Left cardiac atrium (tissue), 4 donors: ENCODE measurements at regions not wholly inside any gene's neighbourhood (a gene's known extent, or its start where the extent isn't known, plus 50 kb on each side); places are given as distances from the start of the nearest gene placed in this dataset.
A peak's percentile ranks its signal among the peaks of the same experiment; 100 is the strongest.
"Not testable (repeated sequence)": the region's sequence is repeated elsewhere in the genome, so short reads cannot be mapped to it uniquely, and the experiment has no call there.

Experiments used
- ATAC-seq, 2 donors: fragments of 200-7000 bp; cut with Tn5 transposase; one replicate each; pipeline ENCODE4 v1.9.1; 2020; ENCODE audit warnings: mild to moderate bottlenecking in 2 of 2, moderate library complexity in 2 of 2
- DNase-seq: peaks from one replicate; pipeline ENCODE4 v3.0.0-alpha.2; 2020
- intact Hi-C, 2 donors: fragments of 100-400 bp; cut with DNase I; formaldehyde crosslinking; loops; one replicate each; pipeline versions ENCODE4 v1.14.1 to v1.15.1; 2022 to 2023
- donor health status: DM: no; HTN: yes; CAD: no.
- donor health status: DM: no; HTN: yes; CAD: no; lungs with severe emphysema.
- donor health status: DM: yes; HTN: yes; CAD: no.
- donor health status: Dilated cardiomyopathy.

DNA sequence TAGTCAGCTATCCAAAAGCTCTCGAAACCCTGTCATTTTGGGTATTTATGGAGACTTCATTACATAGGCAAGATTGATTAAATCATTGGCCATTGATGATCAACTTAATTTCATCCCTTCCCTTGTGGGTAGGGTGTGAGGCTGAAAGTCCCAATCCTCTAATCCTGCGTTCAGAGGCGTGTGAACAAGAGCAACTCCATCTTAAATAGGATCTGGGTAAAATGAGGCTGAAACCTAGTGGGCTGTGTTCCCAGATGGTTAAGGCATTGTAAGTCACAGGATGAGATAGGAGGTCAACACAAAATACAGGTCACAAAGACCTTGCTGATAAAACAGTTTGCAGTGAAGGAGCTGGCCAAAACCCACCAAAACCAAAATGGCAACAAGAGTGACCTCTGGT lies 641.7 kb upstream of the GJE1 start:
- intact Hi-C loops = no loop called here

DNA sequence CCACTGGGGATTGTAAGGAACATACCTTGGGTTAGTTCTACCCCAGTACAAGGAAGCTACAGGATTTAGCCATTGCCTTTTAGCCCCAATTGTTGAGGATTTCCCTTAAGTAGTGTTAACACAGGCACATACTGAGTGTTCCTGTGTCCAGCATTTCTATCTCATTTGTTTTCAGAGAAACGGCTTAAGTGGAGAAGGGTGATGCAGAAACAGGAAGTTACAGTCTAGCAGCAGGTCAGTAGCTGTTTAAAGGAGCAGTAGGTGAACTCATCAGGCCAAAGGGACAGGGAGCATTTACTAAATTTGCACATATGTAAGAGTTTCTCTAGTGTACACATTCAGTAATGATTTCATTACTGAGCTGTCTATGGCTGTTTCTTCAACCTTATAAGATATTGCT lies 644.2 kb upstream of the GJE1 start:
- DNase-seq (no peak), ATAC-seq (peak in 1 of 2 donors; percentile 32)
- intact Hi-C loops = no loop called here

More for the DNA sequence above, 641.7 kb upstream of the GJE1 start:
- no peak for DNase-seq
- no peak for ATAC-seq

DNA sequence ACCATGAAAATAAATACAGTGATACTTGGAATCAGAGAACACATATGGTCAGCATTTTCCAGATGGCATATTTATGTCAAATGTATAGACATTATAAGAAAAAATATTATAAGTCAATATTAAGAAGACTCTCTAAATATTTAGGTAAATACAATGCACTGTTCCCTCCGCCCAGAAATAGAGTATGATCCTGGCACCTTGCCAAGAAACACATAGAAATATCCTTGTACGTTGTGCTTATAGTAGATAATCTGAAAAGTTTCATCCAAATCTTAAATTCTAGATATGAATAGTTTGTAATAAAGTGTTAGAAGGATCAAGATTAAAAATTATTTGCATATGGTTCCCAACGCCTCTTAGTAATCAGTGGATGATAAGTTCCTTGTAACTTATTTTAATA lies 645.8 kb upstream of the GJE1 start:
- intact Hi-C loops = no loop called here
- DNase-seq (no peak), ATAC-seq (no peak)

DNA sequence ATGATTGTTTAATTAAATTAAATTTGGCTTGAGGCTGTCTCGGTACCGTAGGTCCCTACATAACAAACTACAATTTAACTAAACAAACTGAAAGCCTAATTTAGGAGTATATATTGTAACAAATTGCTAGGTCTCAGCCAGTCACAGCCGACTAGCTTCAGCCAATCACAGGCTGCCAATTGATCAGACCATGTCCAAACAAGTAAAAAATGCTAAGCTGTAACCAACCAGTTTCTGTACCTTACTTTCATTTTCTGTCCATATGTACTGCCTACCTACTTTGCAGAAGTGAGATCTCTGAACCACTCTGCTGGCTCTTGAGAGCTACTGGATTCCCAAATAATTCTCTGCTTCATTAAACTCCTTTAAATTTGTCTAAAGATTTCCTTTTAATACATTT lies 648.0 kb upstream of the GJE1 start:
- intact Hi-C loops = no loop called here
- no peak for DNase-seq
- ATAC-seq = peak in 1 of 2 donors; percentile 19

DNA sequence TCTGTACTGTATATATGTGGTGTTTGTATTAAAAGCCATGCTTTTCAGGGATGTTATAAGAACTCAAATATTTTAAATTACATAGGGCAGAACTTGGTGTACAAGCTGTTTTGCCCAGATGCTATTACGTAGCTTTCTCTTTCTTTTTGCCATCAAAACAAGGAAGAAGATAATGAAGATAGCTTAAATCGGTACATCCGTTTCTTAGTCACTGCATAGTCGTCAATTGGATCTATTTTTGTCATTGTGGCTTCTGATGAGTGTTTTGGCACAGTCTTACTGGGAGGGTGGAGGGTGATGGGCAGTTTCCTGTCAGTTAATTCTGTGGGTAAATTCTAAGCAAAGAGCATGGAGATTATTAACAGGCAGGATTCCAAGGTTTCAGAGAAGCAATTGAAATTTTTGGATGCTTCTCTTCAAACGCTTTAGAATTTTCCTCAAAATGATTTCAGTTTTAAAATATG lies 649.1 kb upstream of the GJE1 start:
- intact Hi-C loops = no loop called here
- DNase-seq = peak; percentile 29
- peak; percentile 95 to 97 for ATAC-seq

DNA sequence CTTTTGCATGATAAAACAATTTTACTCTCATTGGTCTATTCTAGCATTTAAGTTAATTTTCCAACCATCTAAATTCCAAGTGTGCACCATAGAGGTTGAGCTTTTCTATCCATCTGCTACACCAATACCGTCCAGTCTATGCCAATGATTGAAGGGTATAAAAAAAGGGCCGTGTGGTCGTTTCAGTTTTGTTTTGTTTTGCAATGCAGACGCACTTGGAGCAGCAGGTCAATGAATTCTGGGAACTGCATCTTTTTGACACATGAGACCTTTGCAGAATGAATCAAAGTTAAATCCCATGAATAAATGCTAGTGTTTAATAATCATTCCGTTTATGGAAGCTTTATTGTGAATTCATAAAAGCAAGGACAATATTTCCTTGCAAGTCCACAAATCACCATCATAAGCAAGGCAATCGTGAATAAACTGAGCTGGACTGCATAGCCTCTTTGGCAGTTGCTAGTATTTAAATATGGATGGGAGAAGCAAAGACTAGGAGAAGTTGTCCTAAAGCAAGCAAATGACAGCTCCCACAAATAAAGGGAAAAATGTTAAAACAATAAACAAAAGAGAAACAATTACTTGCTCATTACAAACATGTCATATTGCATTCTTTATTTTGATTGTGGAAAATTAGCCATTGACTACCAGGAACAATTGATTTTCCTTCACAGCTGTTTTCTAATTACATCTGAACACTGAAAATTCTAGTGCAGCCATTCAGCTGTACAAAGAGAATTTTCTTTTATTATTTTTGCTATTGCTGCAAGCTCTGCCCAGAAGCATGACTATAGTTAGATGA lies 649.7 kb upstream of the GJE1 start:
- peak; percentile 38 to 51 for ATAC-seq
- no peak for DNase-seq
- intact Hi-C loops = no loop called here

DNA sequence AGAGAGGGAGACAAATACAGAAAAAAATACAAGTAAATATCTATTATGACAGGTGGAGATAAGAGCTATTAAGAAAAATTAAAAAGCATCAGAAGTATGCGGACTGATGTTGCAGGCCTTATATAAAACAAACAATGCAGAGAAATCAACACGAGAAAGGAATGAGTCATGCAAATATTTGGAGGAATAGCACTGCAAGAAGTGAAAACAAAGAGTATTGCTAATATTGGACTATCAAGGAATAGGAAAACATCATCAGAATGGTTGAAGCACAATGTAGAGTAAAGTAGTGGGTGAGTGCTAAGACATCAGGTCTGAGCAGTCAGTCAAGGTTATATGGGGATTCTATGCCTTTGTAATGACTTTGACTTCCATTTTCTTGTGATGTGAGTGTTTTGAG lies 657.5 kb upstream of the GJE1 start:
- ATAC-seq = no peak
- no peak for DNase-seq
- intact Hi-C loops = no loop called here

DNA sequence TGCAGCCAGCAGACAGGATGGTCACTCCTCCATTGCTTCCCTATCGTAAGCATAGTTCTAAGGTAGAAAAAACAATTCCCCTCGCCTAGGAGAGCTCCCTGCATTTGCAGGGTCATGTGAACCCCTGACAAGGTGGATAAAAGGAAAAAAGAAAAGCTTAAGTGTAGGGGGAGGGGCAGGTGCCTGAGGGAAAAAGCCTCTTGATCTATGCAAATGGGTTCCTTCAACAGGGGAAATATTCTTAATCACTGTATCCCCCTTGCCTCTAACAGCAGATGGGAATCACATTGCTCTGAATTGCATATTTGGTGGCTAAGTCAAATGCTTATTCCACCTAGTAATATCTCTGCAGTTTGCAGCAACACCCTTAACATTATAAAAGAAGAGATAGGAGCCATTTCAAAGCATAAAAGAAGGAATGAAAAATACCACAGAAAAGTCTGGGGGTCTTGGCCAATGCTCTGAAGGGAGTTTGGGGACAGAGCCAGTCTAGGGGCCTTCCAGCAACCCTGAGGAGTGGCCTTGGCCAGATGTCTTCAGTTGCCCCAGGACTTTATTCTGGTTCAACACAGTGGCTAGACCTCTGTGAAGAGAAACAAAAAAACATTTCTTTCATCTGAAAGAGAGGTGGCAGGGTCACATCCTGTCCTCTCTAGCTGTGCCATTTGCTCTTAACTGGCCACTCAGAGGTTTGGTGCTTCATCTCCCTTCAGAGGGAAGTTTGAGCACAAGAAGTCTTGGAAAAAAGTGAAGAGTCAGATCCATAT lies 660.4 kb upstream of the GJE1 start:
- ATAC-seq (no peak), DNase-seq (no peak)
- intact Hi-C loops = no loop called here

DNA sequence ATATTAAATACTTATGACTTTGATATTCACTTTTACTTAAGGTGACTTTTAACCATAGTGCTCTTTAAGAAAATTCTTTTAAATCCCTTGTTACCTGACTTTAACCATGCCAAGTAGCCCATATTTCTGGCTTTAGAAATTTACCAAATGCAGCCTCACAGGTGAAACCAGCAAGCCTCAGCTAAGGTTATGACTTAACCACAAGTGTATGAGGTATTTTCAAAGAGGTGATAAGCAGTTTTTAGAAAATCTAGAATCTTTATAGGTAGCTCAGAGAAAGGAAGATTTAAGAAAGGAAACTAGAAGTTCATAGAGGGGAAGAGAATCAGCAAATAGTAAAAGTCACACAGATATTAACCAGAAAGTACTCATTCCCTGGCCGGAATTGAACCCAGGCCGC lies 661.9 kb upstream of the GJE1 start:
- ATAC-seq (no peak), DNase-seq (no peak)
- intact Hi-C loops = no loop called here

DNA sequence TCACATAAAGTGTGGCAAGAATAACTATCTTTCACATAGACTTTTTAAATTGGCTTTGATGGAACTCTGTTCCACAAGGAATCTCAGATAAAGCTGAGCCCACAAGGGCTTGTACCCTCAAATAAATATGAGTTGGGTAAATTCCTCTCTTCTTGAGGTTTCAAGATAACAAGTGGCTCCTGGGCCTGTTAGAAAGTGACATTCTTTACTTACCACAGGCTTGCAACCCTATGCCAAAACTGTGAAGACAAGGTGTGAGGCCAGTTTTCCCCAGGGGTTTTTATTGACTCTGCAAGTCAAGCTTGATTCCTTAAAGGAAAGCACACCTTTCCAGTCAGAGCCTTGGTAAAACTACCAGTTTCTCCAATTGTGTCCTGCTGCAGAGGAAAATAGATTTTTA lies 664.8 kb upstream of the GJE1 start:
- ATAC-seq (no peak), DNase-seq (no peak)
- intact Hi-C loops = no loop called here

DNA sequence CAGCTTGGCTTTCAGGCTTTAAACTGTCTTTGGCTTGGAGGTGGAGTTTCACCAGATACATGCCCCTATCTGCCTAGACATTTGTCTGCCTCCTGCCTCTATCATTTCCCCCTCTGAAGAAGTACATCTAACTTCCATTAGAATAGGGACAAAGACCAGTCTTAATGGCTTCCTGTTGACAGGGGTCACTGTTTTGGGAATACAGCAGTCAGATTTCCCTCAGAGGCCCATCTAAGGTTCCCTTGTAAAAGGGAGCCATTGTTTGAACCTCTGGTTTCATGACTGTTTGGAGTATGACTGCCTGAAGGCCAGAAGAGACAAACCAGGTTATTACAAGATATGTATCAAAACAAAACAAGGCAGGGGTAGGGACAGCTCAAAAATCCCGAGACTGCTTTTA lies 665.7 kb upstream of the GJE1 start:
- no peak for DNase-seq
- intact Hi-C loops = no loop called here
- ATAC-seq = no peak

DNA sequence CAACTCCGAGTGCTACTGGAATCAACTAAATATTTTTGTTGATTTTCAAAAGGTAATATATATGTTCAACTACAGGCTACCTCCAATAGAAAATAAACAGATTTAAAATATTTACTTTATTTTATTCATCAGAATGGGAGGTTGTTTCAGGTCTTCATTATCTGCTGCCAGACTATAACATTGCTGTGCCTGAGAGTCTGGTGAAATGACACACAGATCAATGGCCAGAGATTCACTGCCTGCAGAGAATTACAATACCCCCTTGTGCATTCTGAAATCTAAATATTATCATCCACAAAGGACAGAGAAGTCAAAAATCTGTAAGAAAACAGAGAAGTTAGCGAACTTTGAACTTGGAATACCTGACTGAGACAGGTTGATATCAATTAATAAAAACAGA lies 667.8 kb upstream of the GJE1 start:
- no peak for DNase-seq
- intact Hi-C loops = no loop called here
- no peak for ATAC-seq

DNA sequence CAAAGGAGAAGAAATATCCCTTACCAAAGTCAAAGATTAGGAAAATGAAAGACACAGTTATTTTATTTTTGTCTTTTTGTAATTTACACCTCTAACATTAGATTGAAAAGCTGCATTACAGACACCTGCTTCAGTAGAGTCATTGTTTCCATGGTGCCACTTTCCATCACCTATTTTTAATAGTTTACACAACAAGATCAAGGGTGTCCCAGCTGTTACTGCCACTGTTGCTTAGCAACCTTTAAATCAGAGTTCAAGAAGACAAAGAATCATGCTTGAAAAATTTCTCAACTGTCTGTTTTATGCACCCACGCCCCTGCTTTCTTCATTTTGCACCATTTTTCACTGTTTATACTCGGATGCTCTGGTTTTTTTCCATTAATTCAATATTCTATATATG lies 668.2 kb upstream of the GJE1 start:
- ATAC-seq (peak; percentile 66 to 81), DNase-seq (no peak)
- intact Hi-C loops = no loop called here

DNA sequence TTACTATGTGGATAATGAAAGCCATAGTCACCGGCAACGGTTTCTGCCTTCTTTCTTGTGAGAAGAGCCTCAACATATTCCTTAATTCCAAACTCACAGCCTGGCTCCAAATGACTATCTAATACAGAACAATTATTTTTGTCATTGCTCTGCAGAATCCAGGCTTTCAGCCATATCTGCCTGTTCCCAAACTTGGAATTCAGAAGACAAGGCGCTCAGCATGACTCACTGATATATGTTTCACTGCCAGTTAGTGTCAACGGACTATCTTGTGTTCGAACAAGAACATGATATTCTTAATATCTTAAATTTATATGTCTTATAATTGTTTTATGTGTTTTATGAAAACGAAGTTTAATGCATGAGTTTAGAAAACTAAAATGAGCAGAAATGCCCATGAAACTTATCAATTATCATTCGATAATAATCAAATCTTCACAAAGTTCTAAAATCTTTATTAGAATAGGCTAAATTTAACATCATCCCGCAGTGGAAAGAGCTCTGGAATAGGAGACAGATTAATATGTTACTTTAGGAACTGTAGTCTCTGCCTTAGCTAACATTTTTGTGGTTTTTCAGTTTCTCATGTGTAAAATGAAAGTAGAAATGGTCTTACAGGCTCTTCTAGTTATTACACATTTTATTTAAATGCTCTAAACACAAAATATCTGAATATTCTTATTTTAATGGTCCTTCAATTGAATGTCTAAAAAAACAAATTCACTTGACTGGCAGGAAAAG lies 669.3 kb upstream of the GJE1 start:
- ATAC-seq (peak; percentile 86 to 87), DNase-seq (no peak)
- intact Hi-C loops = no loop called here

DNA sequence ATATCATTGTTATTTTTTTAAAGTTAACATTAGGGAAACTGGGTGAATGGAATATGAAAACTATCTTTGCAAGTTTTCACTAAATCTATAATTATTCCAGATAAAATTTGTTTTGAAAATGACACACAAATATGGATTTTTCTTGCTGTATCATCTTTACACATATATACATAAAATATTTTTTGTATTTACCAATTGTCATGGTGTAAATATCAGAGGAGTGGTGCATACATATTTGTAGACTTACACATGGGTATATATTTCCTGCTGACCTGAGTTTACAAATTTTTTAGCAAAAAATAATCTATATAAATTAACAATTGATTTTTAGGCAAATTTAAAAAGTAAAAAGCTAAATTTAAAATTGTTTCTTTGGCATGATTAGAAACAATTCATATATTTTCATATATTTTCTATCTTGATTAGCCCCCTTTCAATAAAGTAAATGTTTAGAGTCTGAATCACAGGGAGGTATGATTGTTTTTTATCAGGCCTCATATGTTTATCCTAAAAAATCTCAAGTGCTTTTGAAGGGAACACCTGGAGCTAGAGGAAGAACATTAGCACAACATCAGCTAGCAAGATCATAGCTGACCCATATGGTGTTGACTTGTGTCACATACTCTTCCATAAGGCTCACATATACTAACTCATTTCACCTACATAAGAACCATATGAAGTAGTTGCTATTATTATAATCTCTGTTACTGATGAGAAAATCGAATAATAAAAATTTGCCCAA lies 671.8 kb upstream of the GJE1 start:
- ATAC-seq (no peak), DNase-seq (no peak)
- intact Hi-C loops = no loop called here

DNA sequence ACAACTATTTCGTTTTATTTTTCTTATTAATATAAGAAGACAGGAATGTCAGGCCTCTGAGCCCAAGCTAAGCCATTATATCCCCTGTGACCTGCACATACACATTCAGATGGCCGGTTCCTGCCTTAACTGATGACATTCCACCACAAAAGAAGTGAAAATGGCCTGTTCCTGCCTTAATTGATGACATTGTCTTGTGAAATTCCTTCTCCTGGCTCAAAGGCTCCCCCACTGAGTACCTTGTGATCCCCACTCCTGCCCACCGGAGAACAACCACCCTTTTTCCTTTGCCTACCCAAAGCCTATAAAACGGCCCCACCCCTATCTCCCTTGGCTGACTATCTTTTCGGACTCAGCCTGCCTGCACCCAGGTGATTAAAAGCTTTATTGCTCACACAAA lies 672.5 kb upstream of the GJE1 start:
- ATAC-seq, DNase-seq, intact Hi-C loops: not testable (repeated sequence)

DNA sequence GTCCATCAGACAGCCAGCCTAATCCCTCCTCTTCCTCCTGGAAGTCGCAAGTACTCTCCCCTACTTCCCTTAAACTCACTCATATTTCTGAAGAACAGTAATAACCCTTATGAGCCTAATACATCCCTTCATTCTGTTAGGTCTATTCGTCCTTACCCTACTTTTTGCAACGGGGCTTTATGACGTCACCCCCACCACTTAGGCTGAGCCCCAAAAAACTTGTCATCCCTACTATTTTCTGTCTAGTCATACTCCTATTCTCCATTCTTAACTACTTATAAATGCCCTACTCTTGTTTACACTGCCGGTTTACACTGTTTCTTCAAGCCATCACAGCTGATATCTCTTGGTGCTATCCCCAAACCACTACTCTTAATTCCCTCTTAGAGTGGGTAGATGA lies 674.7 kb upstream of the GJE1 start:
- intact Hi-C loops, ATAC-seq, DNase-seq: not testable (repeated sequence)

DNA sequence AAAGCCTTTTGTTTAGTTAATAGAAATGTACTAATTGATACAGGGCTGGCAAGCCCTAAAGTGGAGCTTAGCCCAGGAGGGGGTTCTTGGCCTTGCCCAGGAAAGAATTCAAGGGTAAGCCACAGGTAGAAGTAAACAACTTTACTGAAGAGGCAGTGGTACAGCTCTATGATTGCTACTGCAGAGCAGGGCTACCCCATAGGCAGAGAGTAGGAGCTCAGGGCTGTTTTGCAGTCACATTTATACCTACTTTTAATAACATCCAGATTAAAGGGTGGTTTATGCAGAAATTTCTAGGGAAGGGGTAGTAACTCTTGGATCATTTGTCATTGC lies 680.4 kb upstream of the GJE1 start:
- no peak for ATAC-seq
- intact Hi-C loops = no loop called here
- no peak for DNase-seq

DNA sequence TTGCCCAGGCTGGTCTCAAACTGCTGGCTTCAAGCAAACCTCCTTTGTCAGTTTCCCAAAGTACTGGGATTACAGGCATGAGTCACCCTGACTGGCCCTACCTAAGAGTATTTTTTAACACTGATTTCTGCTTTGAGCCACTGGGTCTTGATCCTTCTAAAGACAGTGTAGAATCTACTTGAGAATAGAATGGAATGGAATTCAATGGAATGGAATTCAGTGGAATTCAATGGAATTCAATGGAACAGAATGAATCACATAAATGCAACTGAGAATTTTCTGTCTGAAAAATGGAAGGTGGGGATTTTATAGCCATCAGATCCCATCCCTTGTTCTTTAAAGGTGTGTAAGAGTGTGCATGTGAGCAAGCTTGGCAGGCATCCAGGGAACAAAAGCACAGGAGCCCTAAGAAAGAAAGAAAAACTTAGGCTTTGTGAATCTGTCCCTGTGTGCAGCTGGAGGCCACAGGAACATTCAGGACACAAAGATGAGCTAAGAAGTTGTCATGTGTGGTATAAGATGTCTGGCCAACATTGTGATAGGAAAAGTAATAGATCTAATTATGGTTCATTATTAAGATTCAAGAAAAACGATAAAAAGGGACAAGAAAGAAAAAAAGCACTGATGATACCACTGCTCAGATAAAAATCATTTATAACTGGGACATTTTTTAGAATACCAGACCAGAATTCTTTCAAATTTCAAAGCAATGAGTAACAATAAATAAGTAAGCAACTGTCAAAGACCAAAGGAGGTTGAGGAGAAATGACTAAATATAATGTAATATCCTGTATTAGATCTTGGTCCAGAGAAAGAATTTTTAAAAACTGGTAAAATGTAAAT lies 681.0 kb upstream of the GJE1 start:
- no peak for DNase-seq
- ATAC-seq = no peak
- intact Hi-C loops = no loop called here
